ENCODE measurements at regions not wholly inside any gene's neighbourhood (a gene's known extent, or its start where the extent isn't known, plus 50 kb on each side); places are given as distances from the start of the nearest gene placed in this dataset.

- no peak for TF ChIP-seq CTCF (conservative IDR thresholded peaks at IDR 0.05; ENCODE audit: low read length)
- DNase-seq (ENCODE audit: low read depth): no peak
These were observed 82.6 kb upstream of the ANK2 start for GRCh38 chr4:112966701-112967488.

GRCh38 chr4:112968451-112969159 lies 80.8 kb upstream of the ANK2 start:
- TF ChIP-seq CTCF (conservative IDR thresholded peaks at IDR 0.05; ENCODE audit: low read length): no peak
- H3K4me3 ChIP-seq (ENCODE audit: low read length): no peak overlapping the region
- DNase-seq (ENCODE audit: low read depth): peak; percentile 17

More at GRCh38 chr4:112966701-112967488, 82.6 kb upstream of the ANK2 start:
- no peak overlapping the region for H3K4me3 ChIP-seq (ENCODE audit: low read length)

GRCh38 chr4:112970903-112971302 lies 78.5 kb upstream of the ANK2 start:
- no peak for TF ChIP-seq CTCF (conservative IDR thresholded peaks at IDR 0.05; ENCODE audit: low read length)
- no peak overlapping the region for H3K4me3 ChIP-seq (ENCODE audit: low read length)
- no peak for DNase-seq (ENCODE audit: low read depth)

GRCh38 chr4:112973750-112974251 lies 75.7 kb upstream of the ANK2 start:
- H3K4me3 ChIP-seq (ENCODE audit: low read length): no peak overlapping the region
- no peak for TF ChIP-seq CTCF (conservative IDR thresholded peaks at IDR 0.05; ENCODE audit: low read length)
- peak; percentile 24 for DNase-seq (ENCODE audit: low read depth)

- no peak overlapping the region for H3K4me3 ChIP-seq (ENCODE audit: low read length)
- TF ChIP-seq CTCF (conservative IDR thresholded peaks at IDR 0.05; ENCODE audit: low read length): no peak
- peak; percentile 40 for DNase-seq (ENCODE audit: low read depth)
These were observed 73.7 kb upstream of the ANK2 start for GRCh38 chr4:112975567-112976355.

GRCh38 chr4:112978691-112979472 lies 70.6 kb upstream of the ANK2 start:
- no peak for TF ChIP-seq CTCF (conservative IDR thresholded peaks at IDR 0.05; ENCODE audit: low read length)
- DNase-seq (ENCODE audit: low read depth): peak; percentile 31
- no peak overlapping the region for H3K4me3 ChIP-seq (ENCODE audit: low read length)

Data from AG10803 (cell line).